Right kidney (tissue), 1 donor: ENCODE measurements at regions not wholly inside any gene's neighbourhood (a gene's known extent, or its start where the extent isn't known, plus 50 kb on each side); places are given as distances from the start of the nearest gene placed in this dataset.

Source experiments
- DNase-seq: peaks from one replicate; pipeline ENCODE4 v3.0.0-alpha.2; 2016

GRCh38 chr2:187939180-187939579 is 352.5 kb upstream of the GULP1 start:
- no peak for DNase-seq

DNA sequence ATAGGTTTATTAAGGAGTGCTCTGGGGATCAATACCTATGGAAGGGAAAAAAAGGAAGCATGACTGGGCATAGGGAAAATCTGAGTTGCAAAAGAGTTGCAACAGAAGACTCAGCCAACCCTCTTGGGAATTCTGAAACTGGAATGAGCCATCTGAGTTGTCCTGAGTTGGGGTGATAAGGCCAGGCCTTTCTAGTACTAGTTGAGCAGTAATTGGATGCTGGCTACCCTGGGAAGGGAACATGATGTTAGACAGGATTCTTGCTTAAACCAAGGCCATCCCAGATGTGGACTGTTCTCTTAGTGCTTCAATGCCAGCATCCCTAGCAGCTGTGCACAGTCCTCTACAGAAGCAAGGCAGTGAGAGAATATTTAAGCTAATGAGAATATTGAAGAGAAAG is 348.8 kb upstream of the GULP1 start:
- no peak for DNase-seq

GRCh38 chr2:187943772-187944369 is 347.8 kb upstream of the GULP1 start:
- no peak for DNase-seq

DNA sequence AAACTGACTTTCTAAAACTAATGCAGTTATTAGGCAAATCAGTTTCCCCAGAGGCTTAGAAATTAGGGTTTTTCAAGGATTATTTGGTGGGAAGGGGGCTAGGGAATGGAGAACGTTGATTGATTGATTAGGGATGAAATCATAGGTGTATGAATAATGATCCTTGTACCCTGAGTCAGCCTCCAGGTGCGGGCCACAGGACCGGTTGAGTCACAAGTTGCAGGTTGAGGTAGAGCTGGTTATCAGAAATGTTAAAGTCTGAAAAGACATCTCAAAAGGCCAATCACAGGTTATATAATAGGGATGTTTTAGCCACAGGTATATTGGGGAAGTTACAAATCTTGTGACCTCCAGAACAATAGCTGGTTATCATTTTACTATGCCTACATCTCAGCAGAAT is 341.8 kb upstream of the GULP1 start:
- DNase-seq: no peak

DNA sequence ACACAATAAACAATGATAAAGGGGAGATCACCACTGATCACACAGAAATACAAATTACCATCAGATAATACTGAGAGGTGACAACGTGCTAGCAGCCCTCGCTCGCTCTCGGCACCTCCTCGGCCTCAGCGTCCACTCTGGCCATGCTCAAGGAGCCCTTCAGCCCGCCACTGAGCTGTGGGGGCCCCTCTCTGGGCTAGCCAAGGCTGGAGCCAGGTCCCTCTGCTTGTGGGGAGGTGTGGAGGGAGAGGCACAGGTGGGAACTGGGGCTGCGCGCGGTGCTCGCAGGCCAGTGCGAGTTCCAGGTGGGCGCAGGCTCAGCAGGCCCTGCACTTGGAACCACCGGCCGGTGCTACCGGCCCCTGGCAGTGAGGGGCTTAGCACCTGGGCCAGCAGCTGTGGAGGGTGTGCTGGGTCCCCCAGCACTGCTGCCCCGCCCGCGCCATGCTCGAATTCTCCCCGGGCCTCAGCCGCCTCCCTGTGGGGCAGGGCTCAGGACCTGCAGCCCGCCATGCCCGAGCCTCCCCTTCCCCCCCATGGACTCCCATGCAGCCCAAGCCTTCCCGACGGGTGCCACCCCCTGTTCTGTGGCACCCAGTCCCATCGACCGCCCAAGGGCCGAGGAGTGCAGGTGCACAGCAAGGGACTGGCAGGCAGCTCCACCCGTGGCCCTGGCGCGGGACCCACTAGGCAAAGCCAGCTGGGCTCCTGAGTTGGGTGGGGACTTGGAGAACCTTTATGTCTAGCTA is 340.0 kb upstream of the GULP1 start:
- DNase-seq: no peak

DNA sequence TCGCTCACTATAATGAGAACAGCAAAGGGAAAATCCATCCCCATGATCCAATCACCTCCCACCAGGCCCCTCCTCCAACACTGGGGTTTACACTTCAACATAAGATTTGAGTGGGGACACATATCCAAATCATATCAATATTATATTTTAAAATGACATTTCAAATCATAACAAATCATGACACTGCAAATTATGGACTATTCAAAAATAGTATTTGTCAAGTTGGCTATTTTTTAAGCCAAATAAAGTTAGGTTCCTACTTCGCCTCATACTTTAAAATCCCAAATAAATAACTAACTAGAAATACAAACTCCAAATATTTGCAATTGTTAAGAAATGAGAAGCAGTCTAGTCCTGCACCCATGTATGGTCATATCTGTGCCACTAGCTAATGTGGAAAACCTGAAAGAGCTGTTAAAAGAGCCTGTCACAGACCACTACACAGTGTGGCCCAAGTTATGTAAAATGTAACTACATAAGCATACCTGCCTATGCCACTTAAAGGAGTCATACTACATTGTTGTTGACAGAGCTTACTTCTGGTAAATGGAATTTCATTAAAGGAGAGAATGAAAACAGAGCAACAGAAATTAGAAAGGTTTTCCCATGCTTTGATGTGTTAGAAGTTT is 334.7 kb upstream of the GULP1 start:
- DNase-seq: no peak

- no peak for DNase-seq
Measured at GRCh38 chr2:187959821-187960220, 331.9 kb upstream of the GULP1 start.

DNA sequence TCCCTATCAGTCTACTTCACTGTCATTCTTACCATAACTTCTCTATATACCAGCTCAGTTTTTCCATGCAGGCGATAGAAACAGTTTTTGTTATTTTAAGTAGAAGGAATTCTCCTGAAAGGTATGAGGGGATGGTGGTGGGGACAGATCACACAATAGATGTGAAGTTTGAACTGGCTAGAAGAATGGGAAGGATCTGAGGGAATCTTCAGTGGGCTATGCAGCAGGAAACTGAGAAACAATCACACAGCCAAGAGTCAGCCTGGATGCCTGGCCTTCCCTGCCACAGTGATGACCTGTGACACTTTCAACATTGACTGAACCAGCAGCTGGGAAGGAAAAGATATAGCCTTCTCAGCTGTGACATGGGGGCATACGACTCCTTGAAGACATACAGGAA is 329.1 kb upstream of the GULP1 start:
- DNase-seq: no peak

DNA sequence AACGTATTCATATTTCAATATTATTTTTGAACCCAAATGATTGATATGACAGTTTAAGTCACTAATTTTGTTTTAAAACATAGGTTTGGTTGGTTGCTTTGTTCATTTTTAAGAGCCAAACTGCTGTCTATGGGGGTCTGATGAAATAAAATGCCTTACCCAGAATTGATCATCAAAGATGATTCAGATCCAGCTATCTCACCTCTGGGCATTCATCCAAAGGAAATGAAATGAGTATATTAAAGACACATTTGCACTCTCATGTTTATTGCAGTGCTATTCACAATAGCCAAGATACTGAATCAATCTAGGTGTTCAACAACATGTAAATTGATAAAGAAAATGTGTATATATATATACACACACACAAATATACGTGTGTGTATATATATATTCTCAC is 326.9 kb upstream of the GULP1 start:
- no peak for DNase-seq

- DNase-seq: no peak
Measured at GRCh38 chr2:187966924-187967323, 324.8 kb upstream of the GULP1 start.

GRCh38 chr2:187971893-187972292 is 319.8 kb upstream of the GULP1 start:
- no peak for DNase-seq

DNA sequence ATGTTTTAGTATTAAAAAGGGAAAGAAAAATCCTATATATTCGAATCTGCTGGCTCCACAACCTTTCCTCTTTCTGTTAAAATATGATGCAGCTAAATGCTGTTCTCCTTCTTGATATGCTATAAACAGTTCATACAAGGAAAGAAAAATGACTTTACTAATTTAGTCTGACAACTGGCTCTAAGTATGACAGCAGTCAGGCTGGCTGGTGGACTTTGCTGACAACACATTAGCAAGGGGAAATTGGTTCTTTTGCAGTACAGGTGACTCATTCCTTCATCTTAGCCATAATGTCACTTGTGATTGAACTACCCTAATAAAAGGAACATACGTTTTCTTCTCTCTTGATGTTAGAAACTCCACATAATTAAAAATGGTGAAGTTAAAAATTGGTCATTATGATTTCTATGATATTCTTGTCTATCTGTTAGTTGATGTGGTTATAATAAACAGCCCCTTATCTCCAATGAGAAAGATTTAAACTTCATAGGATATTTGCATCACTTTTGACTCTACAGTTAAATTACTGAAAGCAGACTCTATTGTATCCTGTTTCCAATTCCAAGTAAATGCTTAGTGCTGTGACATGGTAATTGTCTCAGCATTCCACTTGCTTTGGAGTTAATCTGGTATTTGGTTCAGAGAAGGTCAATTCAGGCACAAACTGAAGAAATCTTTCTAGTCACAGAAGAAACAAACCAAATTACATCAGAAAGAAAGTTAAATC is 315.3 kb upstream of the GULP1 start:
- DNase-seq: no peak

- no peak for DNase-seq
Measured at GRCh38 chr2:187976986-187977333, 314.7 kb upstream of the GULP1 start.

DNA sequence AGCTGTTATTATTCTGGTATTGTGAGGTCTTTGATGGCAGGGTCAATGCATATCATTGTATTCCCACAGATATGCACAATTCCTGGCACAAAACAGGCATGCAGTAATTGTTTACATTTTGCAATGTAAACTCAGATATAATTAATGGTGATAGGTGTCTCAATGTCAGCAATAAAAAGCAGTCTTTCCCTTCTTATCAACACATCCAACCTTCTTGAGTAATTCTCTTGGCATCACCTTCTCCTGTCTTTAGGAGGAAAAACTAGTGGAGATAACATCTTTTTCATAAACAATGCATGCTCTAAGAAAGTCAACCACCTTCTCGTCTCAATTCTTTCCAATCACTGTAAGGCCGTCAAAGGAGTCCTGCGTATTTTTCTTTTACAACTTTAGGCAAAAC is 313.3 kb upstream of the GULP1 start:
- DNase-seq: no peak

DNA sequence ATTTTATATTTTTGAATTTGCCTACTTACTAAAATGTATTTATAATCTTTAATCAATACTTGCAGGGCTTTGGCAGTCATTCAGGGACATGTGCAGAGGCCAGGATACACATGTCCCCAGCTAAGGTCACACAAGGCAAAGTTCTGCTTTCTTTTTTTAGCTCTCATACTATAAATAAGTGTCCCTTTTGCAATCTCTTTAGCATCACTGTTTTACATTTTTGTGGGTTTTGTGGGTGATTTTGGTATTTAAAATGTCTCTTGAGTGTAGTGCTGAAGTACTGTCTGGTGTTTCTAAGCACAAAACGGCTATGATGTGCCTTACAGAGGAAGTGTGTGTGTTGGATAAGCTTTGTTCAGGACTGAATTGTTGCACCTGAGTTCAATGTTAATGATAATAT is 309.0 kb upstream of the GULP1 start:
- no peak for DNase-seq

- no peak for DNase-seq
Measured at GRCh38 chr2:187985195-187985594, 306.5 kb upstream of the GULP1 start.

GRCh38 chr2:187985923-187986322 is 305.8 kb upstream of the GULP1 start:
- DNase-seq: no peak

GRCh38 chr2:187986390-187987105 is 305.1 kb upstream of the GULP1 start:
- DNase-seq: no peak

- no peak for DNase-seq
Measured at GRCh38 chr2:187988348-187988747, 303.3 kb upstream of the GULP1 start.

DNA sequence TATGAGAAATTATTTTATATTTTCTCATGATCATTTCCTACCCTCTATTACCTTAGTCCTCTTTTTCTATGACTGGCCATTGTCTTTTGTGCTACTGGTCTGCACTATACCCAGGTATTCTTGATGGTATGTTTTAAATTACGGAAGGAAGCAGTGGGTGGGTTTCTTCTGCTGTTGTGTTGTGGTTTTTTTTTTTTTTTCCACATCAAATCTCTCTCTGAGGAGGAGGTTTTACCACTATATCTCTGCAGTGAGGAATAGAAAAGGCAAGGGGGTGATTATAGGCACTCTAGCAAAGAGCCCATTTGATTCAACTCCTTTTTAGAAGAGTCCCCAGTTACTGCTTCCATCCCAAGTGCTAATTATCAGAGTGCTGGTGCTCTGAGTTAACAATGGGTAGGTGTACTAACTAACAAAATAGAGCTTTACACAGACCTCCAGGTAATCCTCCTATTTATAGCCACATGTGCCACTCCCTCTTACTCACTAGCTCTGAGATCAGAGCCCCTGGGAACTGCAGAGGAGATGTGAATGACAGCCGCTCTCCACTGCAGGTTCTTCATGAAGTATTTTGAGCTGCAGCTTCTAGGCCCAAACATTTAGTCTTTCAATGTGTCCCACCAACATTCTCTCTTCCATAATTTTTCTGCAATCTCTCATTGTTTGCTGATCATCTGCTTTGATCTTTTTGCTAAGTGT is 301.6 kb upstream of the GULP1 start:
- DNase-seq: no peak

DNA sequence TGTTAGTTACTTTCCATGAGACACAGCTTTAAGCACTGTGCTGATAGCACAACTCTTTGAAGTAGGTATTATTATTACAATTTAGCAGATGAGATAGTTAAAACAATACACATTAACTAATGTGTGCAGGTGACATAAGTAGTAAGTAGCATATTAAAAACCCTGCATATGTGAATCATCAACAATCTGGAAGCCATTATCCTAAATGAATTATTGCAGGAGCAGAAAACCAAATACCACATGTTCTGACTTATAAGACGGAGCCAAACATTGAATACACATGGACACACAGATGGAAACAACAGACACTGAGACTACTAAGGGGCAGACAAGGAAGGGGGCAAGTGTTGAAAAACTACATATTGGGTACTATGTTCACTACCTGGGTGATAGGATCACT is 300.3 kb upstream of the GULP1 start:
- DNase-seq: no peak
